SK-N-MC (cell line): ENCODE measurements at regions not wholly inside any gene's neighbourhood (a gene's known extent, or its start where the extent isn't known, plus 50 kb on each side); places are given as distances from the start of the nearest gene placed in this dataset.

Source experiments
- DNase-seq: peaks from one replicate; pipeline ENCODE4 v3.0.0-alpha.2; 2011; ENCODE audit warnings: low read depth, low spot score
- H3K27ac ChIP-seq: fragments of 200-600 bp; sonication (generic); 2 replicates; pipeline ENCODE4 v1.5.1; 2016; ENCODE audit warnings: mixed run types
- H3K36me3 ChIP-seq: fragments of 200-600 bp; sonication (generic); 2 replicates; pipeline ENCODE4 v1.6.1; 2017; ENCODE audit warnings: antibody characterized with exemption, low read length, mixed read lengths; ENCODE audit not compliant: insufficient read depth
- H3K4me3 ChIP-seq: fragments of 200-600 bp; sonication (generic); 2 replicates; pipeline ENCODE4 v1.5.1; 2016
- H3K9ac ChIP-seq: fragments of 200-600 bp; sonication (generic); 2 replicates; pipeline ENCODE4 v1.8.0; 2017; ENCODE audit warnings: mixed run types, mixed read lengths; ENCODE audit not compliant: insufficient read length
- H3K9me3 ChIP-seq: fragments of 200-600 bp; sonication (generic); 2 replicates; pipeline ENCODE4 v1.6.1; 2017; ENCODE audit warnings: low read depth, mild to moderate bottlenecking, antibody characterized with exemption, low read length, moderate library complexity, mixed read lengths
- EZH2 ChIP-seq: fragments of 200-600 bp; sonication (generic); IDR thresholded peaks from one replicate; pipeline ENCODE4 v1.6.1; 2017; ENCODE audit warnings: antibody characterized with exemption
- FOXP2 ChIP-seq: optimal IDR thresholded peaks from 2 replicates; pipeline ENCODE3; 2011; ENCODE audit warnings: mild to moderate bottlenecking, moderate library complexity; ENCODE audit not compliant: insufficient read depth; ENCODE audit errors: extremely low read length, control extremely low read depth
- POLR2AphosphoS5 ChIP-seq: IDR thresholded peaks from 2 replicates; pipeline ENCODE4 v1.6.1; 2012; ENCODE audit warnings: mild to moderate bottlenecking, low read depth, low read length, borderline replicate concordance

DNA sequence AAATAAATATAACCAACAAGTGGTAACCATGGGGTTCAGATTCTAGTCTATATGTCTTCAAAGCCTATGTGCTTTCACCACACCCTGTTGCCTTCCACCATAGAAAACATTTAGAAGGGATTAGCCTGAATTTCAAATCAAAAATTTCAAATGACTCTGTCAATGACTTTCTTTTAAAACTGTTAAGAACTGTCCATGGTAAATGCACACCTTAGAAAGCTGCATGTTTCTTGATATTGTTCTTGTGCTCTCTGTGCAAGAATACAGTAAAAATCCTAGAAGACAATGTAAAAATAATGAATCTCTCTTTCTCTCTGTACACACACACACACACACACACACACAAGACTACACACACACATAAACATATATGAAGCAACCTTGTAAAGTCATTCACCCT is 74.6 kb upstream of the EXOC1L start:
- no peak overlapping the region for H3K27ac ChIP-seq
- TF ChIP-seq POLR2AphosphoS5 (no peak), FOXP2 (no peak), EZH2 (no peak)
- H3K9me3 ChIP-seq: no peaks in the 10 kb centered on the region
- no peak for DNase-seq
- H3K9ac ChIP-seq: no peak overlapping the region
- H3K36me3 ChIP-seq: no peaks in the 10 kb centered on the region
- no peak overlapping the region for H3K4me3 ChIP-seq

DNA sequence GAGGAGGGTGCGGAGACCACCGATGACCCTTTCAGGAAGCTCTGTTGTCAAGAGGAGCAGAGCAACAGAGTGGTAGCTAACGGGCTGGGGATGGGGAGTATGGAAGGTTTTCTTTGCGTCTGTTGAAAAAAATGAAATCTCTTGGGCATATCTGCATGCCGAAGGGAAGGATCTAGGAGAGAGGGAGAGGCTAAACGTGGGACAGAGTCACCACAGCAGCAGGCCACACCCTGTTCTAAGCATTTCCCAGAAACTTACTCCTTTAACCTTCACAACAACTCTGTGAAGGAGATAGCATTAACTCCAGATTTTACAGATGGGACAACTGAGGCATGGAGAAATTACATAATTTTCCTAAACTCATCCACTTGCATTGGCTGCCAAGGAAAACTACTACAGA is 71.8 kb upstream of the EXOC1L start:
- H3K4me3 ChIP-seq: no peak overlapping the region
- no peak for DNase-seq
- no peak overlapping the region for H3K9ac ChIP-seq
- TF ChIP-seq FOXP2: no peak
- TF ChIP-seq POLR2AphosphoS5: no peak
- TF ChIP-seq EZH2: no peak
- no peaks in the 10 kb centered on the region for H3K36me3 ChIP-seq
- no peak overlapping the region for H3K27ac ChIP-seq
- no peaks in the 10 kb centered on the region for H3K9me3 ChIP-seq

- TF ChIP-seq POLR2AphosphoS5 (no peak), EZH2 (no peak)
- H3K36me3 ChIP-seq: no peaks in the 10 kb centered on the region
- H3K9ac ChIP-seq: no peak overlapping the region
- H3K9me3 ChIP-seq: no peaks in the 10 kb centered on the region
- DNase-seq: no peak
- no peak overlapping the region for H3K4me3 ChIP-seq
- no peak overlapping the region for H3K27ac ChIP-seq
Measured at GRCh38 chr4:55749666-55750065, 69.9 kb upstream of the EXOC1L start.

GRCh38 chr4:55752810-55753209 is 66.8 kb upstream of the EXOC1L start:
- no peaks in the 10 kb centered on the region for H3K9me3 ChIP-seq
- H3K36me3 ChIP-seq: no peaks in the 10 kb centered on the region
- H3K4me3 ChIP-seq: no peak overlapping the region
- DNase-seq: no peak
- no peak overlapping the region for H3K9ac ChIP-seq
- TF ChIP-seq EZH2 (no peak), FOXP2 (no peak), POLR2AphosphoS5 (no peak)
- no peak overlapping the region for H3K27ac ChIP-seq

DNA sequence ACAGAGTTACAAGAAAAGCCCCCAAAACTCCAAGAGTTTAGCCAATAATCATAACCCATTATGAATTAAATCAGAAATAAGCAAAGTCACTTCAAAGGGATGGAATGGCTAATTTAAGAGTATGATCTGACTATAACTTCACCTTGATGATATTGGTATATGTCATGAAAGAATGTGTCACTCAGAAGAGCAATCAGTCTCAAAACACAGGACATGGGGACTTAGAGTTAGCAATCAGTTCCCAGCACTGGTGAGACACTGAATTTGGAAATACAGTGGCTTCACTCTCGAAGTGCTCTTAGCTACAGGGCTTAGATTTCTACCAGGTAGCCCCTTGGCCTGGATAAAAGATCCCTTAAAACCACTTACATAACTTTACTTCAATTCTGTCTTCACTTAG is 65.7 kb upstream of the EXOC1L start:
- H3K9ac ChIP-seq: no peak overlapping the region
- no peaks in the 10 kb centered on the region for H3K9me3 ChIP-seq
- no peak overlapping the region for H3K4me3 ChIP-seq
- DNase-seq: no peak
- H3K36me3 ChIP-seq: no peaks in the 10 kb centered on the region
- no peak overlapping the region for H3K27ac ChIP-seq
- TF ChIP-seq POLR2AphosphoS5: no peak
- TF ChIP-seq EZH2: no peak
- no peak for TF ChIP-seq FOXP2

DNA sequence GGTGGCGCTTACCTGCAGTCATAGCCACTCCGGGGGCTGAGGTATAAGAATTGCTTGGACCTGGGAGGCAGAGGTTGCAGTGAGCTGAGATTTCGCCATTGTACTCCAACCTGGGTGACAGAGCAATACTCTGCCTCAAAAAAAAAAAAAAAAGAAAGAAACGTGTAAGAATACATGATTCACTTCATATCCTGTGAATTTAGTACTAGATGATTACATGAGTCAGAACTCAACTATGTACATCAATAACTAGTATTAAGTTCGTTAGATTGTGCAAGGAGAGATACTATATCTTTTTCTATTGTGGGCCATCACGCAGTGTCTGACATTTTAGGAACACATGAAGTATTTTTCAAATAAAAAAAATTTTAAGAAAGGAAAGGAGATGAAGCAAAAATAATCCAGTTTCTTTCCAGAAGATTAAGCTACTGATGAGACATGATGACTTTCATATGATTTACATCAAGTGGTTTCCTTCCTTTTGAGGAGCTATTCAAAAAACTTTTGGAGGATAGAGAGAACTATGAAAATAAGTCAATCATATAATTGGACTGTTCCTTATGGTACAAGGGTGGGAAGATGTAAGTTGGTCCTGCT is 64.7 kb upstream of the EXOC1L start:
- no peaks in the 10 kb centered on the region for H3K9me3 ChIP-seq
- no peak overlapping the region for H3K4me3 ChIP-seq
- TF ChIP-seq EZH2: no peak
- TF ChIP-seq FOXP2: no peak
- no peak for TF ChIP-seq POLR2AphosphoS5
- no peaks in the 10 kb centered on the region for H3K36me3 ChIP-seq
- no peak overlapping the region for H3K9ac ChIP-seq
- DNase-seq: no peak
- no peak overlapping the region for H3K27ac ChIP-seq

- Histone ChIP-seq H3K36me3 (no peaks in the 10 kb centered on the region), H3K9me3 (no peaks in the 10 kb centered on the region), H3K4me3 (no peak overlapping the region), H3K9ac (no peak overlapping the region), H3K27ac (no peak overlapping the region)
- TF ChIP-seq EZH2: no peak
- TF ChIP-seq POLR2AphosphoS5: no peak
- TF ChIP-seq FOXP2: no peak
- DNase-seq: no peak
Measured at GRCh38 chr4:55756208-55756607, 63.4 kb upstream of the EXOC1L start.

GRCh38 chr4:55757356-55757952 is 62.1 kb upstream of the EXOC1L start:
- Histone ChIP-seq H3K4me3 (no peak overlapping the region), H3K36me3 (no peaks in the 10 kb centered on the region), H3K9me3 (no peaks in the 10 kb centered on the region), H3K27ac (no peak overlapping the region), H3K9ac (no peak overlapping the region)
- TF ChIP-seq POLR2AphosphoS5 (no peak), EZH2 (no peak), FOXP2 (no peak)
- no peak for DNase-seq

GRCh38 chr4:55758066-55758465 is 61.5 kb upstream of the EXOC1L start:
- Histone ChIP-seq H3K4me3 (no peak overlapping the region), H3K27ac (no peak overlapping the region), H3K36me3 (no peaks in the 10 kb centered on the region), H3K9ac (no peak overlapping the region), H3K9me3 (no peaks in the 10 kb centered on the region)
- TF ChIP-seq EZH2 (no peak), POLR2AphosphoS5 (no peak), FOXP2 (no peak)
- DNase-seq: no peak
